HG03354 (cell line): ENCODE measurements at regions not wholly inside any gene's neighbourhood (a gene's known extent, or its start where the extent isn't known, plus 50 kb on each side); places are given as distances from the start of the nearest gene placed in this dataset.

Source experiments
- ATAC-seq: cut with Tn5 transposase; IDR thresholded peaks from one replicate; pipeline ENCODE4 v1.9.1; 2021; ENCODE audit warnings: mild to moderate bottlenecking; ENCODE audit not compliant: unreplicated experiment, poor library complexity, severe bottlenecking

GRCh38 chrX:69366183-69366582, 137.9 kb upstream of the NALF2 start:
- ATAC-seq, result no peak

GRCh38 chrX:69365755-69366154, 138.4 kb upstream of the NALF2 start:
- no peak for ATAC-seq

DNA sequence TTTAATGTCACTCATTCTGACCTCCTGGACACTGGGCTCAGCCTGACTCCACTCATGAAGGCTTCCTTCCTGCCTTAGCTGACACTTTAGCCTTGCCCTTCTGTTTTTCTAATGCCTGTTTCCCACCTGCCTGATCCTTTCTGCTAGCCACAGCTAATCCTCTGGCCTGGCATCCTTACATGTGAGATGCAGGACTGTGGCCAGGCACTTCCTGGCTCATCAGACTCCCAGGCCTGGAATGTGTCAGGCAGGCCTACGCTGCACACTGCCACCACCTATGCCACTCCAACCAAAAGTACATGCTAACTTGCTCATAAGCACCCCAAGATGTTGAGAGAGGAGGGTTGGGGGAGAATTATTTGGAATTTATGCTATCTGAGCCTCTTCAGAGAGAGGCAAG, 138.8 kb upstream of the NALF2 start:
- no peak for ATAC-seq

DNA sequence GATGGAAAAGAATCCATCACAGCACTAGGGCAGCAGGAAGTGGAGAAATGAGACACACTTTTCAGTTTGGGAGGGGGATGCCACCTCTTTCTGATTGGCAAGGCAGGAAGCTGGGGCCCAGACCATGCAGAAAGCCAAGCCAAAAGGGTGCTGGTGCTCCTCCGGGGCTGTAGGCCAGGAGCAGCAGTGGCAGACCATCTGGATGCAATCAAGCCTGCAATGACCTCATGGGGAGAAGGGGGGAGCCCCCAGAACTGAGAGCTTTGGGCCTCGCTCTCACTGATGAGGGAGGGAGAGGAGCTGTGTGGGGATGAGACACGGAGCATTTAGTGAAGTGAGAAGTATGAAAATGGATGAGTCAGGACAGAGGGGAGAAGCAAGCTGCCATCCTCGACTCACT, 141.3 kb upstream of the NALF2 start:
- peak; percentile 86 for ATAC-seq

GRCh38 chrX:69362354-69362753, 141.8 kb upstream of the NALF2 start:
- ATAC-seq, result no peak

GRCh38 chrX:69361311-69361845, 142.7 kb upstream of the NALF2 start:
- no peak for ATAC-seq

- ATAC-seq, result no peak
These were observed 146.8 kb upstream of the NALF2 start for GRCh38 chrX:69357317-69357716.

DNA sequence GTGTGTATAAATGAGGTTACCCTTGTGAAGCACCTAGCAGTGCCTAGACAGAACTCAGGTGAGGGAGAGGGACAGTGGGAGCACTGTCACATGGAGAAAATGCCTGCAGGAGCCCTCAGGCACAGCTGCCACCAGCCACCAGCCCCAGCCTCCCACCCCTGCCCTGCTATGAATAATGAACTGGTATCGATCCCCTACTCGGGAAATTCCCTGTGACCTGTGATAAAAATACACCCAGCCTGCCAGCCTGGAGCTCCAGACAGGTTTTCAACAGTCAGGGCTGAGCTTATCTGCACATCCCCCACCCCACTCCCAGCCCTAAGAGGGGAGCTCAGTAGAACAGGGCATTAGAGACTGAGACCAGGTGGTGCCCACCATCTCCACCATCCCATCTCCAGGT, 159.6 kb upstream of the PJA1 start:
- no peak for ATAC-seq

DNA sequence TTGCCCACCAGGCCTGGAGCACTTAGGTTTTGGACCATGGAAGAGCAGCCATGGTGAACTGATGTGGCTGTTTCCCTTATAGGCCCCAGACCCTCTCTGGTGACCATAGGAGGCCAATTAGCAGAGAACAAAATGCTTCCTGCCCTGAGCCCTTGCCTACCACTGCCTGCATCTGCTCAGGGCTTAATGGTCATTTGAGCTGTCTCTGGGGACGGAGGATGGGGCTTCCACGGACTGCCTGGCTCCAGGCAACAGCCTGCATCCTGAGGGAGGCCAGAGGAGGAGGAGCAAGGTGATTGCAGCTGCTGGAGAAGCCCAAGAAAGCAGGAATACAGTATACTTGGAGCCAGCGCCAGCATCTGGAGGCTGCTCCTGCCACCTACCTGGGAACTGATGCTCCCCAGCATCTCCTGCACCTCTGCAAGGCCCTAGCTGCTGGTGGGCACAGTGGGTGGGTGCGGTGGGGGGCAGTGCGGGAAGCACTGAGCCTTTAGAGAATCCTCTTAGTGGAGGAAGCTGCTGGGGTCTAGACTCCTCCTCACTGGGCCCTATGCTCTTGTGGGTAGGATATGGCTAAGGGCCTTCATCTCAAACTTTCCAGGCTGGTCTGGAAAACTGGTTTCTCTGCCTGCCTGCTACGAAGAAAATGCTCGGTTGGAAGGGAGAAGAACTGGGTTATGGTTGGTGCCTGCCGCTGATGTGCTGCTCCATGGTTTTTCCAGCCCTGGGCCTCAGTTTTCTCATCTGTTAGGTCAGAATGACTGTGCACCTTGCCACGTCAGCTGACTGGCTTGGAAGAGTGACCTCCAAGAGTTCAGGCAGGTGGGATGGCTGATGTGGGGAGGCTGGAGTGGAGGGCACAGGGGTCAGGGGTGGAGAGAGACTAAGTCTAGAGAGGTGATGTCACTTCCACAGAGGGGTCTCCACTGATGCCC, 158.8 kb upstream of the PJA1 start:
- no peak for ATAC-seq

DNA sequence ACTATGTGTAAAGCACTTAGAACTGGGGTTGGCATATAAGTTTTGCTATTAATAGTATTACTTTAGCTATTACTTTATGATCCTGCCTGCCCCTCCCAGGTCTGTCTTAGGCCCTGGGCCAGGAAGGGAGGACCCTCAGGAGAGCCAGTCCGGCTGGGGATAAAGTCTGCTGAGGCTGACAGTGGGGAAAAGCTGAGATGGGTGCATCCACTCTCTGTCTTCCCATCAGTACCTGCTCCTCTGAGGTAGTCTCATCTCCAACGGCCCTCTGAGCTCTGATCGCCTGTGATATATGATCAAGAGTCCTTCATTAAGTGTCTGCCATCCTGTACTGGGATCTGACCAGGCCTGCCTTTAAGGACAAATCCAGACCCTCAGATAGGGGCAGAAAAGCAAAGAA, 156.5 kb upstream of the PJA1 start:
- ATAC-seq, result no peak

DNA sequence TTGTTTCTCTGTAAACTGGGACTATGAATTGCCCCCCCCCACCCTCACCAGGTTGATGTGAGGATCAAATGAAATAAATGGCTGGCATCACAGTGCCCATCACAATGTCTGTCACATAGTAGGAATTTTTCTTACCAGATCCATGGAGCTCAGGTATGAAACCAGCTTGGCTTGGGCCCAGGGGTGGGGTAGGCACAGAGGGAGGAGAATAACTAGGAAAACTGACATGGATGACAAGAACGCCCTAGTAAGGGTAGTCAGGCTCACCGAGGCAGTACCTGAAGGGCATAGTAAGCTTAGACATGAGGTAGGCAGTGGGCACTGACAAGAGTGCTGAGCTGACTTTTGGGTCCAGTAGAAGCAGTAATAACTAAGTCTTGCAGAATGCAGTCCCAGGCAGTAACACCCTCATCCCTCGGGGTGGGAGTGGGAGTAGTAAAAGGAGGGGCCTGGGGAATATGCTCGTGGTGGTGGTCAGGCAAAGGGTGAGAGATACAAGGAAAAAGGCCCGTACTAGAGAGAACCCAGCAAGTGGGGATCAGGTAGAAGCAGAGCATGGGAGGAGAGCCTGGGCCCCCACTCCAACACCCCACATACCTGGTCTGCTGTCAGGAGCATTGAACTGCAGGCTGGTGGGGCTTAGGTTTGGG, 155.9 kb upstream of the PJA1 start:
- no peak for ATAC-seq

DNA sequence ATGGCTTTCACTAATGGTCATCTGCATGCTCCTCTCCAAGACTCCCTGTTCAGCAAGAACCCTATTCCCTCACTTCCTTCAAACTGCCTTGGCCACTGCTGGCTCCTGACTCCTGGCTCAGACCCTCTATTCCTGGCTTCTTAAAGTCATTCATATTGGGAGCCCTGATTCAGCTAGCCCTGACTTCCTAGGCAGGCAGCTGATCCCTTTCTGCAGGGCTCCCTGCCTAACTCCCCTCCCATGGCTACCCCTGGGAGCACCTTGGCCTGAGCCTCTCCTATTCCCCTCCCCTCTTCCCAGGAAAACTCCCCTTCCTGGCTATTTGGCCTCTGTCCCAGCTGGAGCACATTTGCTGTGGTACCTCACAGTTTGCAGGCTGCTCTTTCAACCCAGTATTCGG, 154.9 kb upstream of the PJA1 start:
- ATAC-seq, result no peak

- ATAC-seq, result no peak
These were observed 154.1 kb upstream of the PJA1 start for GRCh38 chrX:69319376-69319775.

DNA sequence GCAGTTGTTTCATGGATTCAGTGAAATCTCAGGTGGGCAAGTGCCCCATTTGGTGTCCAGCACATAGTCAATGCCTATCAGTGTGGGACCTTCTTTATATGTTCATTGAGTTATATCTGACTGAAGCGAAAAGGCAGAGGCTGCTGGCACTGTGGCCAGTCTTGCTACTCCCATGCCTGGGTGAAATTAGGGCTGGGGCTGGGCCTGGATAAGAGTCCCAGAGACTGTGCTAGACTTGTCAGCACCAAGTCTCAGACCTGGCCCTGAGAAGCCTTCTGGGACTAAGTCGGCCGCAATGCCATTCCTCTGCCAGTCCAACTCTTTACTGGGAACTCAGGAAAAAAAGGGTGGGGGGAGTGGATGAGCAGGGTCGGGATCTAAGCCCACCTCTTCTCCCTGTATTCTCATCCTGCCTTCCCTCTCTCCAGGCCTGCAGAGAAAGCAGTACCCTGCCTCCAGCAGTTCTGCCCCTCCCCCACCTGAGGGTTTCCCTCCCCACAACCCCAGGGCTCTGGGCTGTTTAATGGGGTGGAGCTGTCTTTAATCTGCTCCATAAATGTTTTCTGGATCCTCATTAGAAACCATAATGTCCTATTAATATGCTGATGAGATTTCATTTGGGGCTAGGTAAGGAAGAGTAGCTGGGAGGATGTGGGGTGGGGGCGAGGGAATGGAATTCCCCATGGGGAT, 153.5 kb upstream of the PJA1 start:
- ATAC-seq, result no peak

GRCh38 chrX:69317721-69318120, 152.5 kb upstream of the PJA1 start:
- no peak for ATAC-seq

DNA sequence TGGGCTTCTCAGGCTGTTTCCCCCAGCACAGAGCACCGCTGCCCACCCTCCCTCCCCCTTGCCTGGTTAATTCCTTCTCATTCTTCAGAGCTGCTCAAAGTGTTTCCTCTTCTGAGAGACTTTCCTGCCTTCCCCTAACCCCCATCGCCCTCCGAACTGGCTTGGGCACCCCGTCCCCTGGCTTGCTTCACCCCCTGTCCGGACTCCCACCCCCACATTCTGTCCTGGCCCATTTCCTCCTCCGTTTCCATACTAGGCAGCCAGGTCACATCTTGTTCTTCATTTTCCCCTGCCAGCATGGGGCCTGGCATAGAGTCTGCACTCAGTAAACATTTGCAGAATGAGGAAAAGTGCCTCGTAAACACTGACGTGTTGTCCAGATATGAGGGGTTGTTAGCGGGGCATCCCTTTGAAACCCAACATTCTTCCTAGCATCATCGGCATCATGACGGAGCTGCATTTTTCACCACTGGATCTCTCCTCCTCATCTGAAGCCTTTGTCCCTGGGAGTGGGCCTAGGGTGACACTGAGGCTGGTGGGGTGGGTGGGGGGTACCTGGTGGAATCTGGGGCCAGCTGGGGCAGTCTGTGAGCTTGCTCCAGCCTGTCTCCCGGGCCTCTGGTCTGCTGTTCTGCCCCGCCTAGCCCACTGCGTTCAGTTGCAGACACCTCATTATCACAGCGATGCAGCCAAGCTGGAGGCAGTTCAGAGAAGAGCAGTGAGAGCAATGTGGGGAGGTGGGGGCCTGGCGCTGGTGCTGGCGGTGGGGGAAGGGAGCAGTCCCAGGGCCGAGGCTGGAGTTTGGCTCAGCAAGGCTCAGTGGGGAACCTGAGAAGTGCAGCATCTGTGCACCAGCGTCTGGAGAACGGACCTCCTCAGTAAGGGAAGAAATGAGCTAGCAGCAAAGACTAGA, 149.4 kb upstream of the PJA1 start:
- ATAC-seq, result no peak

- no peak for ATAC-seq
These were observed 148.5 kb upstream of the PJA1 start for GRCh38 chrX:69313617-69314290.

GRCh38 chrX:69311936-69312670, 146.8 kb upstream of the PJA1 start:
- no peak for ATAC-seq
